Stimulated activated CD4-positive, alpha-beta T cell treated with anti-CD3 and anti-CD28 coated beads, Interleukin-4, amount 100 ng/mL, for 48 hours (primary cell): ENCODE measurements at regions not wholly inside any gene's neighbourhood (a gene's known extent, or its start where the extent isn't known, plus 50 kb on each side); places are given as distances from the start of the nearest gene placed in this dataset.
"Not testable (repeated sequence)": the region's sequence is repeated elsewhere in the genome, so short reads cannot be mapped to it uniquely, and the experiment has no call there.

Experiments used
- DNase-seq, 2 donors: peaks; one replicate each; pipeline ENCODE4 v3.0.0-alpha.2; 2020; ENCODE audit warnings: low read depth in 2 of 2

DNA sequence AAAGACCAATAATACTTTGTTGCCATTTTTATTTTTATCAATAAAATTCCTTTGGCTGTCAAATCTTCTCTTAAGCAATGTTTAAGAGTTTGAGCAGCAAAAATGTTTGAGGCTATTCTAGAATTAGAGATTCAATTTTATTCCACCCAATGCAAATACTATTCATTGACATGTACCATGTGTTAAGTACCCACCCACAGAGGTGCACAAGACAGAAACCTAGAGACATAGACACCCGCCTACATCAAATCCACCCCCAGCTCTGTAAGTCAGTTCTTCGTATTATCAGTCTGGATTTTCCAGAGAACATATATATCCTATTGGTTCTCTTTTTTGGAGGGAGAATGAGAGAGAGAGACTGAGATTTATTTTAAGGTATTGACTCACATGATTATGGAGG, 463.7 kb downstream of the EPM2A start:
- no peak for DNase-seq

DNA sequence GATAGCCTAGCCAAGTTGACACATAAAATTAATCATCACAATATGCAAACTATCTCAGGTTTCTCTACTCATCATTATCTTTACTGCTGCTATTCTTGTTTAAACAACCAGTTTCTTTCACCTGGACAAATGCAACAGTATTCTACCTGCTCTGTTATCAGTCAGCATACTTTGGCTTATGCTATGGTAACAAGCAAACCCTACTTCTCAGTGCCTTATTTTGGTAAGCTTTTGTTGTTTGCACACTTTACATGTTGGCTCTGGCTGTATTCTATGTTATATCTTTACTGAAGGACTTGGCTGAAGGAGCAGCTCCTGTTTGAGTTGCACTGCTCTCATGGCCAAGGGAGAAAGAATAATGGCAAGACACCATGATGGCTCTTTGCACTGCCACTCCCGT, 463.1 kb downstream of the EPM2A start:
- DNase-seq = no peak

- no peak for DNase-seq
Measured at GRCh38 chr6:145273136-145273535, 462.2 kb downstream of the EPM2A start.

DNA sequence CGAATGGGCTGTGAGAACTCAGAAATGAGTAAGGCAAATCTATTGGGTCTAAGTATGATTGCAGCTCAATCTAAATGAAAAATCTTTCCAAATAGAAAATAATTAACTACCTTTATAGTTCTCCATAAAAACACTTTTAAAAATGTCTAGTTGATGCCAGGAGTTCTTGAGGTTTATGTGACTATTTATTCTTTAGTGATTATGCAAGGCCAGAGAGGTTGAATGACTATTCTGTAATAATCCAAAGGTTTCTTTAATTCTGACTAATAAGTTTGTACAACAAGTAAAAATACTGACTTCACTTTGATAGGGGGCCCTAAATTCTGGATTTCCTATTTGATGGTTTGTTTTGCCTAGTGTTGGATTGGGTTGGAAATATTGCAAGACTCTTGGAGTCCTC, 461.2 kb downstream of the EPM2A start:
- no peak for DNase-seq

DNA sequence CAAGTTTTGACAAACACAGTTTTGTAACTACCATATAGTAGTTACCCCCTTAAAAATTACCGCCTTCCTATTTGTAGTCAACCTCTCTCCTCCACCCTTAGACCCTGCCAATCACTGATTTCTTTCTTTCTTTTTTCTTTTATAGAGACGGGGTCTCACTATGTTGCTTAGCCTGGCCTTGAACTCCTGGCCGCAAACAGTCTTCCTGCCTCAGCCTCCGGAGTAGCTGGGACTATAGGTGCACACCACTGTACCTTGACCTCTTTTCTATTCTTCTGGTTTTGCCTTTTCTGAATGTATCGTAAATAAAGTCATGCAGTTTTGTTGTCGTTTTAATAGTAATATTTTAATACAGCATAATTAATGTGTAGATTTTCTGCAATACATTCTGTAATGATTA, 460.3 kb downstream of the EPM2A start:
- DNase-seq = no peak

- no peak for DNase-seq
Measured at GRCh38 chr6:145275787-145276186, 459.5 kb downstream of the EPM2A start.

GRCh38 chr6:145276756-145277155, 458.6 kb downstream of the EPM2A start:
- DNase-seq = no peak

GRCh38 chr6:145277358-145278086, 457.8 kb downstream of the EPM2A start:
- no peak for DNase-seq

DNA sequence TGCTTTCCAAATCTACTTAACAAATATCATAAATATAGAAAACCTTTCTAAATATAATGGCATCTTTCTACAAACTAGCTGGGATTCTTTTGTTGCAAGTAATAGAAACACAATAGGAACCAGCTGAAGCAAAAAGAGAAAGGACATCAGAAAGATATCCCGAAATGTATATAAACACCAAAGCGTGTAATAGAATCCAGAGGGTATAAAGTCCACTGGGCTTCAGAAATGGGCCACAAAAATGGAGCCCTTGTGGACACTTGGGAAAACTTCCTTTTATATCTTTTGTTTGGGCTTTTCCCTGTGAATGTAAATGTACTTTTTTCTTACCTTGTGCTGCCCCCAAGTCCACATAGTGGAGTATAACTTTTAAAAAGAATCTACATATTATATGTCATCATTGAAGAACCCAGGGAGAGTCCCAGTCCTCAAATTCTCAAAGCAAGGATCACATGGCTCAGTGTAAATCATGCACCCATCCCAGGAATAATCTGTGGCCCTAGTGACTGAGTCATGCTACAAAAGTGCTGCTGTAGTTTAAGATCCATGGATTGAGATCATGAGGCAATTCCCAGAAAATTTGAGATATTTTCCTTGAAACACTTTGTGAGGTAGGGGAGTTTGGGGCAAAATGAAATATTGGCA, 457.0 kb downstream of the EPM2A start:
- no peak for DNase-seq

- DNase-seq = no peak
Measured at GRCh38 chr6:145279551-145279950, 455.8 kb downstream of the EPM2A start.

- DNase-seq = no peak
Measured at GRCh38 chr6:145279993-145280392, 455.3 kb downstream of the EPM2A start.

- not testable (repeated sequence) for DNase-seq
Measured at GRCh38 chr6:145283209-145283608, 452.1 kb downstream of the EPM2A start.

GRCh38 chr6:145283856-145284255, 451.5 kb downstream of the EPM2A start:
- DNase-seq = no peak

- no peak for DNase-seq
Measured at GRCh38 chr6:145286916-145287315, 448.4 kb downstream of the EPM2A start.

GRCh38 chr6:145289573-145289972, 445.7 kb downstream of the EPM2A start:
- no peak for DNase-seq

- no peak for DNase-seq
Measured at GRCh38 chr6:145290122-145290521, 445.2 kb downstream of the EPM2A start.

- no peak for DNase-seq
Measured at GRCh38 chr6:145292066-145292465, 443.3 kb downstream of the EPM2A start.

GRCh38 chr6:145294942-145295341, 440.4 kb downstream of the EPM2A start:
- DNase-seq = no peak

DNA sequence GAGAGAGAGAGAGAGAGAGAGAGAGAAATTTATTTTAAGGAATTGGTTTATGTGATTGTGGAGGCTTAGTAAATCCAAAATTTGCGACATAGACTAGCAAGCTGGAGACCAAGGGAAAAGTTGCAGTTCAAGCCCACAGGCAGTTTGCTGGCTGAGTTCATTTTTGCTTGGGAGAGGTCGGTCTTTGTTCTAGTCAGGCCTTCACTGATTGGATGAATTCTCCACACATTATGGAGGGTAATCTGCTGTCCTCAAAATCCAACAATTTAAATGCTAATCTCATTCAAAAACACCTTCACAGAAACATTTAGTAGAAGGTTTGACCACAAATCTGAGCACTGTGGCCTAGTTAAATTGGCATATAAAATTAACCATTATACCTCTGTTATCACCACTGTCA, 439.6 kb downstream of the EPM2A start:
- no peak for DNase-seq

DNA sequence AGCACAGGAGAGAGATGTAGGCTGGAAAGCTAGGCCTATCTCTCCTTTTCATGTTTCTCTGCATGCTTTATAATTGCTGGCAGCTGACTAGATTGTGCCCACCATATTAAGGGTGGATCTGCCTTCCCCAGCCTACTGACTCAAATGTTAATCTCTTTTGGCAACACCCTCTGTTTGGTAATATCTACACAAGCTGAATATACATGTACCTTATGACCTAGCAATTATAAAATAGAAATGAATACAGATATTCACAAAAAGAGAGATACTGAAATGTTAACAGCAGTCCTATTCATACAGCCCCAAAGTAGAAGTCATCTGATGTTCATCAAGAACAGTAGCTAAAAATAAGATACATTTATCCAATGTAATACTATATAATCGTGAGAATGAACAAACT, 429.6 kb downstream of the EPM2A start:
- no peak for DNase-seq

DNA sequence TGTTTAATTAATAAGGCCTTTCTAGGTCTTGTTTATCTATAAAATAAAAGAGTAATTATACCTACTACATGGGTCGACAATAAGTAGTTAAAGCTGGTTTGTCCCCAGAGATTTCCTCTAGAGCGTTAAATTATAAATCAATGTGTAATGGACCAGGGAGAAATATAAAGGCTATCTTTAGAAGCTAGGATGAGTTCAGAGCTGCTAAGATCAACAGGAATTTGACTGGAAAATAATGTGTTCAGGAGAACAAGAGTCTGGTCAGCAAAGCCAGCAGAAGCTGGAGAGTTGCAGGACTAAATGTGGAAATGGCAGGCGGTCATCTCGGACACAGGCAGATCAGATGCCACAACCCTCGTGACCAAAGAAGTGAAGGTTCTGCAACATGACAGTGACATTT, 428.8 kb downstream of the EPM2A start:
- DNase-seq = no peak

DNA sequence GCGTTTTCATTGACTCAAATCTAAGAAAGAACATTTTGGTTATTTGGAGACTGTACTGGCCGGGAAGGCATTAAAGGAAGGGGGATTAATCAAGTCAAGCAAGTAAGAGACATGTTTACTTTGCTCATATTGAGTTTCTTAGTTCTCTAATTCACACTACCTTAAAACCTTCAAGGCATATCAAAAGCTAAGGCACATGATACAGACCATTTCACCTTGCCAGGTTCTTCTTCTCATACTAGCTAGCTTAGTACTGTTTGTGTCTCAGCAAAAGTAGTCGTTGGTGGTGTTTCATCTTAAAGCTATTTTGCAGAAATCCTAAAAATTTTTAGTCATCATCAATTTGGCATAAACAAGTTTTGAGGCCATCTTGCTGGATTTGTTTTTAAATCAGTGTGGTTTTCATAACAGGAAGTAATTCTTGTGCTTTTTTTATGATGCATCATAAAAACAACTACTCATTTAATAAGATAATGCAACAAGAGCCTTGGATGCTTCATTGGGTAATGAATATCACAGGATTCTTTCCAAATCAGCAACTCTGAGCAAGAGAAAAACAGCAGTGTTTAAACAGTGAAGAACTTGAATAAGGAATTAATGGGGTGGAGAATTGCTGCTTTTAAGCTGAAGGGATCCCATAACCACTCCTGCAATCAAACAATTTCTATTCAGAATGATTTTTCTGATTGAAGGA, 425.3 kb downstream of the EPM2A start:
- no peak for DNase-seq

GRCh38 chr6:145312481-145312880, 422.8 kb downstream of the EPM2A start:
- DNase-seq = no peak
